ENCODE measurements at regions not wholly inside any gene's neighbourhood (a gene's known extent, or its start where the extent isn't known, plus 50 kb on each side); places are given as distances from the start of the nearest gene placed in this dataset.

- Histone ChIP-seq H3K9me3 (replicated peaks; ENCODE audit: insufficient read depth, low read length) (no peaks in the 10 kb centered on the region), H3K79me2 (ENCODE audit: low read length) (no peaks in the 10 kb centered on the region), H3K27ac (ENCODE audit: low read length) (no peak overlapping the region), H3K36me3 (replicated peaks; ENCODE audit: insufficient read depth, low read length) (no peaks in the 10 kb centered on the region; the same call in 1 of the 2 replicates), H3K27me3 (replicated peaks; ENCODE audit: insufficient read depth, low read length) (no peaks in the 10 kb centered on the region), H4K20me1 (ENCODE audit: insufficient read depth, low read length) (no peaks in the 10 kb centered on the region), H3K9ac (ENCODE audit: low read length) (no peak overlapping the region), H2AFZ (ENCODE audit: low read length) (no peak overlapping the region), H3F3A (ENCODE audit: insufficient read depth, low read length) (no peaks in the 10 kb centered on the region), H3K9me2 (replicated peaks; ENCODE audit: insufficient read depth, low read length) (no peaks in the 10 kb centered on the region), H3K4me1 (ENCODE audit: low read length) (no peaks in the 10 kb centered on the region), H3K4me3 (ENCODE audit: low read length) (no peak overlapping the region), H3K4me2 (ENCODE audit: low read depth, low read length) (no peak overlapping the region)
- no peak for DNase-seq
- TF ChIP-seq EZH2phosphoT487 (IDR thresholded peaks at IDR 0.05; ENCODE audit: low read length): no peak
- TF ChIP-seq CTCF (IDR thresholded peaks at IDR 0.05; ENCODE audit: low read length): no peak
- TF ChIP-seq EZH2 (optimal IDR thresholded peaks at IDR 0.05; ENCODE audit: low read depth, low read length): no peak
These were observed 603.4 kb upstream of the GBE1 start for GRCh38 chr3:82364827-82365226.

GRCh38 chr3:82363131-82363530 lies 601.7 kb upstream of the GBE1 start:
- H3K9me3 ChIP-seq (replicated peaks; ENCODE audit: insufficient read depth, low read length): no peaks in the 10 kb centered on the region

GRCh38 chr3:82355228-82355627 lies 593.8 kb upstream of the GBE1 start:
- no peak for DNase-seq
- H3K27me3 ChIP-seq (replicated peaks; ENCODE audit: insufficient read depth, low read length): no peaks in the 10 kb centered on the region
- no peaks in the 10 kb centered on the region for H3K4me1 ChIP-seq (ENCODE audit: low read length)
- no peak overlapping the region for H3K4me3 ChIP-seq (ENCODE audit: low read length)
- TF ChIP-seq EZH2 (optimal IDR thresholded peaks at IDR 0.05; ENCODE audit: low read depth, low read length): no peak
- no peak for TF ChIP-seq CTCF (IDR thresholded peaks at IDR 0.05; ENCODE audit: low read length)
- TF ChIP-seq EZH2phosphoT487 (IDR thresholded peaks at IDR 0.05; ENCODE audit: low read length): no peak
- no peaks in the 10 kb centered on the region for H3F3A ChIP-seq (ENCODE audit: insufficient read depth, low read length)
- H4K20me1 ChIP-seq (ENCODE audit: insufficient read depth, low read length): no peaks in the 10 kb centered on the region
- no peak overlapping the region for H2AFZ ChIP-seq (ENCODE audit: low read length)
- H3K27ac ChIP-seq (ENCODE audit: low read length): no peak overlapping the region
- no peaks in the 10 kb centered on the region for H3K9me3 ChIP-seq (replicated peaks; ENCODE audit: insufficient read depth, low read length)
- no peak overlapping the region for H3K4me2 ChIP-seq (ENCODE audit: low read depth, low read length)
- no peaks in the 10 kb centered on the region for H3K9me2 ChIP-seq (replicated peaks; ENCODE audit: insufficient read depth, low read length)
- H3K9ac ChIP-seq (ENCODE audit: low read length): no peak overlapping the region
- no peaks in the 10 kb centered on the region for H3K79me2 ChIP-seq (ENCODE audit: low read length)
- H3K36me3 ChIP-seq (replicated peaks; ENCODE audit: insufficient read depth, low read length): no peaks in the 10 kb centered on the region

More at GRCh38 chr3:82363131-82363530, 601.7 kb upstream of the GBE1 start:
- Histone ChIP-seq H3K4me3 (ENCODE audit: low read length) (no peak overlapping the region), H3K9ac (ENCODE audit: low read length) (no peak overlapping the region), H3F3A (ENCODE audit: insufficient read depth, low read length) (no peaks in the 10 kb centered on the region), H3K4me1 (ENCODE audit: low read length) (no peaks in the 10 kb centered on the region), H3K36me3 (replicated peaks; ENCODE audit: insufficient read depth, low read length) (no peaks in the 10 kb centered on the region; the same call in 1 of the 2 replicates), H3K27me3 (replicated peaks; ENCODE audit: insufficient read depth, low read length) (no peaks in the 10 kb centered on the region), H4K20me1 (ENCODE audit: insufficient read depth, low read length) (no peaks in the 10 kb centered on the region), H3K79me2 (ENCODE audit: low read length) (no peaks in the 10 kb centered on the region), H3K9me2 (replicated peaks; ENCODE audit: insufficient read depth, low read length) (no peaks in the 10 kb centered on the region), H2AFZ (ENCODE audit: low read length) (no peak overlapping the region), H3K4me2 (ENCODE audit: low read depth, low read length) (no peak overlapping the region), H3K27ac (ENCODE audit: low read length) (no peak overlapping the region)
- no peak for TF ChIP-seq EZH2 (optimal IDR thresholded peaks at IDR 0.05; ENCODE audit: low read depth, low read length)
- TF ChIP-seq CTCF (IDR thresholded peaks at IDR 0.05; ENCODE audit: low read length): no peak
- TF ChIP-seq EZH2phosphoT487 (IDR thresholded peaks at IDR 0.05; ENCODE audit: low read length): no peak
- DNase-seq: no peak

All from MM.1S (cell line).